Mesenchymal stem cell (in vitro differentiated cells and primary cell): ENCODE measurements at regions not wholly inside any gene's neighbourhood (a gene's known extent, or its start where the extent isn't known, plus 50 kb on each side); places are given as distances from the start of the nearest gene placed in this dataset.
"Not testable (repeated sequence)": the region's sequence is repeated elsewhere in the genome, so short reads cannot be mapped to it uniquely, and the experiment has no call there.

Experiments
- DNase-seq: peaks from one replicate; pipeline ENCODE4 v3.0.0-alpha.2; 2013
- H2AFZ ChIP-seq: one replicate; pipeline ENCODE4 v1.6.1; 2013; ENCODE audit warnings: low read depth, mild to moderate bottlenecking, control low read depth, inconsistent platforms, low read length, moderate library complexity
- H2AK5ac ChIP-seq: 2 replicates; pipeline ENCODE4 v1.6.1; 2013; ENCODE audit warnings: low read length, moderate library complexity, mild to moderate bottlenecking, inconsistent platforms; ENCODE audit not compliant: severe bottlenecking
- H2BK120ac ChIP-seq: one replicate; pipeline ENCODE4 v1.6.1; 2013; ENCODE audit warnings: low read depth, mild to moderate bottlenecking, inconsistent platforms, low read length, moderate library complexity
- H2BK12ac ChIP-seq, 2 experiments: one replicate each; pipeline ENCODE4 v1.6.1; 2013; ENCODE audit warnings: inconsistent platforms in 2 of 2, low read length in 2 of 2, mild to moderate bottlenecking in 2 of 2, moderate library complexity in 2 of 2, control low read depth in 1 of 2
- H2BK15ac ChIP-seq: one replicate; pipeline ENCODE4 v1.6.1; 2013; ENCODE audit warnings: mild to moderate bottlenecking, low read depth, inconsistent platforms; ENCODE audit not compliant: poor library complexity, severe bottlenecking
- H2BK5ac ChIP-seq: 2 replicates; pipeline ENCODE4 v1.6.1; 2013; ENCODE audit warnings: low read depth, mild to moderate bottlenecking, low read length, control low read depth, inconsistent platforms; ENCODE audit not compliant: poor library complexity, severe bottlenecking
- H3K14ac ChIP-seq, 2 experiments: one replicate each; pipeline ENCODE4 v1.6.1; 2013; ENCODE audit warnings: inconsistent platforms in 2 of 2, low read length in 2 of 2, control low read depth in 1 of 2, mild to moderate bottlenecking in 1 of 2, moderate library complexity in 1 of 2
- H3K18ac ChIP-seq, 2 experiments: one replicate each; pipeline ENCODE4 v1.6.1; 2013; ENCODE audit warnings: inconsistent platforms in 2 of 2, low read length in 2 of 2, control low read depth in 1 of 2, low read depth in 1 of 2, mild to moderate bottlenecking in 1 of 2
- H3K23ac ChIP-seq, 2 experiments: one replicate each; pipeline ENCODE4 v1.6.1; 2013; ENCODE audit warnings: inconsistent platforms in 2 of 2, low read length in 2 of 2, mild to moderate bottlenecking in 2 of 2, moderate library complexity in 2 of 2, control low read depth in 1 of 2
- H3K27ac ChIP-seq: 2 replicates; pipeline ENCODE4 v1.5.1; 2013; ENCODE audit warnings: mild to moderate bottlenecking, moderate library complexity, low read length, control low read depth, inconsistent platforms; ENCODE audit not compliant: poor library complexity, severe bottlenecking
- H3K27me3 ChIP-seq, 2 experiments: 2 replicates each; pipeline versions ENCODE4 v1.6.1 to v1.7.0; 2013; ENCODE audit warnings: low read length in 2 of 2, mild to moderate bottlenecking in 2 of 2, moderate library complexity in 2 of 2, control low read depth in 1 of 2, inconsistent platforms in 1 of 2; ENCODE audit not compliant: control insufficient read depth in 1 of 2, insufficient read depth in 1 of 2
- H3K36me3 ChIP-seq, 2 experiments: 2 replicates each; pipeline versions ENCODE4 v1.6.1 to v1.7.0; 2013; ENCODE audit warnings: low read length in 2 of 2, control low read depth in 1 of 2, inconsistent platforms in 1 of 2, low read depth in 1 of 2, mild to moderate bottlenecking in 1 of 2; ENCODE audit not compliant: insufficient read depth in 2 of 2, control insufficient read depth in 1 of 2
- H3K4ac ChIP-seq, 2 experiments: one replicate each; pipeline ENCODE4 v1.6.1; 2013; ENCODE audit warnings: inconsistent platforms in 2 of 2, low read length in 2 of 2, mild to moderate bottlenecking in 2 of 2, moderate library complexity in 2 of 2, control low read depth in 1 of 2, low read depth in 1 of 2
- H3K4me1 ChIP-seq: 2 replicates; pipeline ENCODE4 v1.6.1; 2013; ENCODE audit warnings: low read depth, low read length, control low read depth; ENCODE audit not compliant: control insufficient read depth, insufficient read depth
- H3K4me2 ChIP-seq: 2 replicates; pipeline ENCODE4 v1.6.1; 2013; ENCODE audit warnings: low read length, mild to moderate bottlenecking, inconsistent platforms; ENCODE audit not compliant: poor library complexity, severe bottlenecking
- H3K4me3 ChIP-seq, 2 experiments: 2 replicates each; pipeline versions ENCODE4 v1.5.1 to v1.7.0; 2013; ENCODE audit warnings: low read length in 2 of 2, mild to moderate bottlenecking in 2 of 2, control low read depth in 1 of 2, low read depth in 1 of 2; ENCODE audit not compliant: insufficient read depth in 1 of 2
- H3K79me1 ChIP-seq: replicated peaks from 2 replicates; pipeline ENCODE4 v1.6.1; 2013; ENCODE audit warnings: mild to moderate bottlenecking, control low read depth, low read length, inconsistent platforms; ENCODE audit not compliant: poor library complexity, severe bottlenecking
- H3K9ac ChIP-seq: 2 replicates; pipeline ENCODE4 v1.7.0; 2013; ENCODE audit warnings: mild to moderate bottlenecking, low read length, moderate library complexity
- H3K9me3 ChIP-seq: 2 replicates; pipeline ENCODE4 v1.7.0; 2013; ENCODE audit warnings: mild to moderate bottlenecking, low read length; ENCODE audit not compliant: control insufficient read depth
- H4K8ac ChIP-seq: one replicate; pipeline ENCODE4 v1.6.1; 2013; ENCODE audit warnings: inconsistent platforms, mild to moderate bottlenecking, low read length, moderate library complexity
- H4K91ac ChIP-seq: one replicate; pipeline ENCODE4 v1.6.1; 2013; ENCODE audit warnings: mild to moderate bottlenecking, low read length, inconsistent platforms
- WGBS: methylation state at CpG from one replicate; pipeline ENCODE4 v1.1.7; 2013; ENCODE audit warnings: mixed read lengths; 5-methylcytosine and 5-hydroxymethylcytosine counted together

DNA sequence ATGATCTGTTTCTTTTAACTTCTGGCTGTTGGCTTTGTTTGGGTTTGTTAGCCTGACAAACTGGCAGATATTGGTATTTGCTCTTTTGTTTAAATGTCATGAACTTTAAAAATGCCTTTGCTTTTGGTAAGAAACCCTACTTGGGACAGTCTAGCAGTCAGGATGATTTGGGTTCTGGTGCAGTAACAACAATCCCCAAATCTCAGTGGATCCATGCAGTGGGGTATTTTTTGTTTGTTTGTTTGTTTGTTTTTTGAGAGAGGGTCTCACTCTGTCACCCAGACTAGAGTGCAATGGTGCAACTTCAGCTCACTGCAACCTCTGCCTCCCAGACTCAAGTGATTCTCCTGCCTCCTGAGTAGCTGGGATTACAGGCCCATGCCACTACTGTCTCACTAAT is 120.9 kb downstream of the ART5 start:
- H3K9ac ChIP-seq, H3K4me3 ChIP-seq, H4K91ac ChIP-seq, H2BK12ac ChIP-seq, DNase-seq, H3K36me3 ChIP-seq, H3K14ac ChIP-seq, H3K18ac ChIP-seq, H3K23ac ChIP-seq, H2BK15ac ChIP-seq, H2AK5ac ChIP-seq, H3K4me1 ChIP-seq, H4K8ac ChIP-seq, H2BK5ac ChIP-seq, H3K27me3 ChIP-seq, H3K4ac ChIP-seq, H3K79me1 ChIP-seq, H3K27ac ChIP-seq, H2BK120ac ChIP-seq, H3K4me2 ChIP-seq, H3K9me3 ChIP-seq, H2AFZ ChIP-seq: not testable (repeated sequence)

DNA sequence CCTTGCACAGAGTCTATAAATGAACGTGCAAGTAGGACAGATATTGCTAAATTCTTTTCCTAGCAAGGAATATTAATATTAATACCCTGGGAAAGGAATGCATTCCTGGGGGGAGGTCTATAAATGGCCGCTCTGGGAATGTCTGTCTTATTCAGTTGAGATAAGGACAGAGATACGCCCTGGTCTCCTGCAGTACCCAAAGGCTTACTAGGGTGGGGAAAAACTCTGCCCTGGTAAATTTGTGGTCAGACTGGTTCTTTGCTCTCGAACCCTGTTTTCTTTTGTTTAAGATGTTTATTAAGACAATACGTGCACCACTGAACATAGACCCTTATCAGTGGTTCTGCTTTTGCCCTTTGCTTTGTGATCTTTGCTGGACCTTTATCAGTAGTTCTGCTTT is 122.0 kb downstream of the ART5 start:
- not testable (repeated sequence) for H2BK15ac ChIP-seq, H3K23ac ChIP-seq, H3K36me3 ChIP-seq, H2AFZ ChIP-seq, DNase-seq, H4K91ac ChIP-seq, H2BK120ac ChIP-seq, H3K4ac ChIP-seq, H2AK5ac ChIP-seq, H3K4me2 ChIP-seq, H2BK5ac ChIP-seq, H3K18ac ChIP-seq, H3K9ac ChIP-seq, H4K8ac ChIP-seq, H3K4me3 ChIP-seq, H3K79me1 ChIP-seq, H3K9me3 ChIP-seq, H3K4me1 ChIP-seq, H3K27ac ChIP-seq, H2BK12ac ChIP-seq, H3K27me3 ChIP-seq, H3K14ac ChIP-seq
- 88% methylated on average over 2 of the region's 5 CpGs for WGBS

DNA sequence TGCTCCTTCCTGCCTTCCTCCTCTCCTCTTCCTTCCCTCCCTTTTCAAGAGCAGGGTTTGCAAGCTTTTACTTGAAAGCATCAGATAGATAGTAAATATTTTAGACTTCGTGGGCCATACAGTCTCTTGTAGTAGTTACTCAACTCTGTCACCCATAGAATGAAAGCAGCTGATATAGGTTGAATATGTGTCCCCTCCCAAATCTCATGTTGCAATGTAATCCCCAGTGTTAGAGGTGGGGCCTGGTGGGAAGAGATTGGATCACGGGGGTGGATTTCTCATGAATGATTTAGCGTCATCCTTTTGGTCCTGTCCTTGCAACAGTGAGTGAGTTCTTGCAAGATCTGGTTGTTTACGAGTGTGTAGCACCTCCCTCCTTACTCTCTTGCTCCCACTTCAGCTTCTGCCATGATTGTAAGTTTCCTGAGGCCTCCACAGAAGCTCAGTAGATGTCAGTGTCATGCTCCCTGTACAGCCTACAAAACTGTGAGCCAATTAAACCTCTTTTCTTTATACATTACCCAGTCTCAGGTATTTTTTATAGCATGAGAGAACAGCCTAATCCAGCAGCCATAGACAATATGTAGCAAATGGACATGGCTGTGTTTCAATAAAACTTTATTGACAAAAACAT is 124.7 kb downstream of the ART5 start:
- not testable (repeated sequence) for H2AK5ac ChIP-seq, H3K9me3 ChIP-seq, H2BK5ac ChIP-seq, H4K8ac ChIP-seq, H3K4me1 ChIP-seq, H3K23ac ChIP-seq, H3K9ac ChIP-seq, H3K79me1 ChIP-seq, H3K4me2 ChIP-seq, H2BK15ac ChIP-seq, H3K18ac ChIP-seq, H4K91ac ChIP-seq, H2BK120ac ChIP-seq, H2BK12ac ChIP-seq, H2AFZ ChIP-seq, DNase-seq, H3K14ac ChIP-seq, H3K27ac ChIP-seq, H3K4ac ChIP-seq, H3K4me3 ChIP-seq, H3K36me3 ChIP-seq
- H3K27me3 ChIP-seq = peaks cover 0 to 11% of the 10 kb centered on the region in 2 experiments
- WGBS = 34% methylated on average over 3 of the region's 4 CpGs

DNA sequence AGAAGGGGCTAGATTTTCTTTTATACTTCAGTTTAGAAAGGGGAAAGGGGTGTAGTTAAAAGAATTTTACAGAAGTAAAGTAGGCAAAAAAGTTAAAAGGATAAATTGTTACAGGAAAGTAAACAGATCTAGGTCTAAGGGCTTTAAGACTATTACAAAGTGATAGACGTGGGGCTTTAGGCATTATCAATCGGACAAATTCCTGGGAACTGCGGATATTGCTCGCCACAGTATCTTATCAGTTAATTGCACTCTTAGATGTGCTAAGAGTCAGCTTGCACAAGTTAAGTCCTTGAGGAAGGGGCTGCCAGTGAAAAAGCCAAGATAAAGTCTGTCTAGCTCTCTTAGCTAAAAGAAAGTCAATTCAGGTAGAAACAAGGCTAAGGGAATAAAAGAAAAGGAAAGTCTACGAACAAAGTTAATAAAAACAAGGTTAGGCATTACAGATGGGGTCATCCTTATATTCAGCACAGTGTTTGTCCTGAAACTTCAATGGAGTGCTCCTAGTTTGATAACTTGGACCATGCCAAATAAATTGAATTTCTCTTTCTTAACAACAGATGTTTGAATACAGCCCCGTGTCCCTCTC is 125.4 kb downstream of the ART5 start:
- H3K27me3 ChIP-seq = peaks cover 0 to 11% of the 10 kb centered on the region in 2 experiments
- not testable (repeated sequence) for H2BK5ac ChIP-seq, H3K4ac ChIP-seq, H3K79me1 ChIP-seq, H3K9ac ChIP-seq, H4K8ac ChIP-seq, H3K18ac ChIP-seq, H3K23ac ChIP-seq, H3K4me3 ChIP-seq, H2AK5ac ChIP-seq, H2AFZ ChIP-seq, H2BK12ac ChIP-seq, H3K4me1 ChIP-seq, H2BK120ac ChIP-seq, H3K9me3 ChIP-seq, H3K36me3 ChIP-seq, H3K4me2 ChIP-seq, H2BK15ac ChIP-seq, DNase-seq, H3K27ac ChIP-seq, H4K91ac ChIP-seq, H3K14ac ChIP-seq
- WGBS = 24% methylated on average over 4 of the region's 6 CpGs
